NB4 (cell line): ENCODE measurements at regions not wholly inside any gene's neighbourhood (a gene's known extent, or its start where the extent isn't known, plus 50 kb on each side); places are given as distances from the start of the nearest gene placed in this dataset.

ENCODE experiments used
- DNase-seq: peaks from one replicate; pipeline ENCODE4 v3.0.0; 2010; ENCODE audit warnings: low read depth
- H3K4me3 ChIP-seq: one replicate; pipeline ENCODE4 v1.5.1; 2011; ENCODE audit warnings: mild to moderate bottlenecking, low read depth, low read length, moderate library complexity
- MYC ChIP-seq: IDR thresholded peaks from 2 replicates; pipeline ENCODE4 v1.6.1; 2011; ENCODE audit warnings: low read depth, low read length
- POLR2A ChIP-seq: IDR thresholded peaks from 2 replicates; pipeline ENCODE4 v1.6.1; 2011; ENCODE audit warnings: mild to moderate bottlenecking; ENCODE audit not compliant: insufficient read length; ENCODE audit errors: extremely low read depth
- TF ChIP-seq, protein P1 (sequence below): IDR thresholded peaks from 2 replicates; pipeline ENCODE4 v1.6.1; 2011; ENCODE audit warnings: low read depth, low read length
- TF ChIP-seq, protein P2 (sequence below): IDR thresholded peaks from one replicate; pipeline ENCODE4 v1.5.1; 2012; ENCODE audit warnings: low read depth, low read length

DNA sequence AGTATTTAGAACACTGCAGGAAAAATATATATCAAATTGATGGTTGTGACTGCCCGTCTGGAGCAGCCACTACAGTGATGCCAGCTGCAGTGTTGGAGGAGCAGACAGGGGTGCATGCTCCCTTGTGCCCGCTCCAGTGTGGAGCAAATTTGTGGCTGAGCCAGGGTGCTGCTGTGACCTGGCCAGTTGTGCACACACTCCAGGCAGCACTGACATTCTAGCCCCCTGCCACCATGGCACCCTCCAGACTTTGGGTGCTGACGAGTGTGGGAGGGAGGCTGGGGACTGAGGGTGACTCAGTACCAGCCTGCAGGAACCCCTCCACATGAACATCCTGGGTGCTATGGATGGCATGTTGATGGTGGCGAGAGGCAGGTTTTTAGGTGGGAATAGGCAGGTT is 160.0 kb upstream of the PCDH15 start:
- no peak for DNase-seq
- no peak overlapping the region for H3K4me3 ChIP-seq
- TF ChIP-seq MYC: no peak
- TF ChIP-seq, protein P1, sequence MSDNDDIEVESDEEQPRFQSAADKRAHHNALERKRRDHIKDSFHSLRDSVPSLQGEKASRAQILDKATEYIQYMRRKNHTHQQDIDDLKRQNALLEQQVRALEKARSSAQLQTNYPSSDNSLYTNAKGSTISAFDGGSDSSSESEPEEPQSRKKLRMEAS: no peak
- TF ChIP-seq POLR2A: no peak
- TF ChIP-seq, protein P2, sequence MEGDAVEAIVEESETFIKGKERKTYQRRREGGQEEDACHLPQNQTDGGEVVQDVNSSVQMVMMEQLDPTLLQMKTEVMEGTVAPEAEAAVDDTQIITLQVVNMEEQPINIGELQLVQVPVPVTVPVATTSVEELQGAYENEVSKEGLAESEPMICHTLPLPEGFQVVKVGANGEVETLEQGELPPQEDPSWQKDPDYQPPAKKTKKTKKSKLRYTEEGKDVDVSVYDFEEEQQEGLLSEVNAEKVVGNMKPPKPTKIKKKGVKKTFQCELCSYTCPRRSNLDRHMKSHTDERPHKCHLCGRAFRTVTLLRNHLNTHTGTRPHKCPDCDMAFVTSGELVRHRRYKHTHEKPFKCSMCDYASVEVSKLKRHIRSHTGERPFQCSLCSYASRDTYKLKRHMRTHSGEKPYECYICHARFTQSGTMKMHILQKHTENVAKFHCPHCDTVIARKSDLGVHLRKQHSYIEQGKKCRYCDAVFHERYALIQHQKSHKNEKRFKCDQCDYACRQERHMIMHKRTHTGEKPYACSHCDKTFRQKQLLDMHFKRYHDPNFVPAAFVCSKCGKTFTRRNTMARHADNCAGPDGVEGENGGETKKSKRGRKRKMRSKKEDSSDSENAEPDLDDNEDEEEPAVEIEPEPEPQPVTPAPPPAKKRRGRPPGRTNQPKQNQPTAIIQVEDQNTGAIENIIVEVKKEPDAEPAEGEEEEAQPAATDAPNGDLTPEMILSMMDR: no peak

DNA sequence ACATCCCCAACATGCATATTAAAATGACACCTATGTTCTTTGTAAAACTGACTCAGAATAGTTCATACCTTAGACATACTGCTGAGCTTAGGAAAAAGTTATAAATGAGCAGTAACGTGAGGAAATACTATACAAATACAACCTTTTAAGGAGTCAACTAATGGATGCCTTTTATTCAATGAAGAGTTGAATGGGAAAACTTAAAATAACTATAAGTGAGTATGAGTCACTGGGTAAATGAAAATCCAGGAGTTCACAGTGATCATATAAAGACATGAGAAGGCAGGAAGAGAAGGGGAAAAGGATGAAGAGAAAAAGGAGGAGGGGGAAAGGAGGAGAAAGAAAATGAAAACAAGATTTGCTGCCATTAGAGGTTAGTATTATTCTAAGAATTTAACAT is 157.8 kb upstream of the PCDH15 start:
- TF ChIP-seq, protein P1: no peak
- TF ChIP-seq POLR2A (no peak), MYC (no peak)
- TF ChIP-seq, protein P2: no peak
- no peak overlapping the region for H3K4me3 ChIP-seq
- no peak for DNase-seq

DNA sequence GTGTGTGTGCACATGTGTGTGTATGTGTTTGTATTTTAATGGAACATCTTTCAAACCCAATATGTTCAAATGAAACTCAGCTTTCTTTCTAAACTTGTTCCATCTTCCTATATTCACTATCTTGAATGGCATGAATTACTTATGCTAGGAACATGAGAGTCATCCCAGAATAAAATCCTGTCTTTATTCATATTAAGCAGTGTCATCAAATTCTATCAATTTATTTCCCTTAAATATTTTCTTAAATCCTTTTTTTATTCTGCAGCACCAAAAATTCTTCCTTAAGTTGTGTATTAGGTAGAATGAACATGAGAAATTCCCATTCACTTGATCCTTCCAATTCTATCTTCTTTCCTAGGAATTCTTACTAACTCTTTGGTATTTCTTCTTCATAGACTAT is 146.6 kb upstream of the PCDH15 start:
- TF ChIP-seq POLR2A (no peak), MYC (no peak)
- TF ChIP-seq, protein P1: no peak
- TF ChIP-seq, protein P2: no peak
- DNase-seq: no peak
- H3K4me3 ChIP-seq: no peak overlapping the region

DNA sequence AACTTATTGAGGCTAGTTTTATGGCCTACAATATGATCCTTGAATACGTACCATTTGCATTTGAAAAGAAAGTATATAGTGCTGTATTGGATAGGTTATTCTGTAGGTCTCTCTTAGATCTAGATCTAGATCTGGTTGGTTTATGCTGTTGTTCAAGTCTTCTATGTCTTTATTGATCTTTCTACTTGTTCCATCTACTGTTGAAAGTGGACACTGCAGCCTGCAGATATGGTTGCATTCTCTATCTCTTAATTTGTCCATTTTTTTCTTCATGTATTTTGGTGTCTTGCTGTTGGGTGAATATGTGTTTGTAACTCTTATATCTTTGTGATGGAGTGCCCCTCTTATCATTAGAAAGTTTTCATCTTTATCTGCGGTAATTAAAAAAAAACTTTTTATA is 139.4 kb upstream of the PCDH15 start:
- DNase-seq: no peak
- H3K4me3 ChIP-seq: no peak overlapping the region
- TF ChIP-seq, protein P2: no peak
- TF ChIP-seq, protein P1: no peak
- TF ChIP-seq POLR2A (no peak), MYC (no peak)

DNA sequence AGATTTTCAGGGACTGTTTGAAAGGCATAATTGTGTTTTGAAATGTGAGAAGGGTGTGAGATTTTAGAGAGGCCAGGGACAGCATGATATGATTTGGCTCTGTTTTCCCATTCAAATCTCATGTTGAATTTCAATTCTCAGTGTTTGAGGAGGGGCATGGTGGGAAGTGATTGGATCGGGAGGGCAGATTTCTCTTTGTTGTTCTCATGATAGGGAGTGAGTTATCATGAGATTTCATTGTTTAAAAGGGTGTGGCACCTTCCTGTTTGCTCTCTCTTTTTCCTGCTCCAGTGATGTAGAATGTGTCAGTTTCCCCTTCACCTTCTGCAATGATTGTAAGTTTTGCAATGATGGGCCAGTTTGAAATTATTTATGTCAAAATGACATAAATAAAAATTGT is 113.0 kb upstream of the PCDH15 start:
- no peak for DNase-seq
- no peak overlapping the region for H3K4me3 ChIP-seq
- no peak for TF ChIP-seq POLR2A
- TF ChIP-seq MYC: no peak
- TF ChIP-seq, protein P1: no peak
- TF ChIP-seq, protein P2: no peak

DNA sequence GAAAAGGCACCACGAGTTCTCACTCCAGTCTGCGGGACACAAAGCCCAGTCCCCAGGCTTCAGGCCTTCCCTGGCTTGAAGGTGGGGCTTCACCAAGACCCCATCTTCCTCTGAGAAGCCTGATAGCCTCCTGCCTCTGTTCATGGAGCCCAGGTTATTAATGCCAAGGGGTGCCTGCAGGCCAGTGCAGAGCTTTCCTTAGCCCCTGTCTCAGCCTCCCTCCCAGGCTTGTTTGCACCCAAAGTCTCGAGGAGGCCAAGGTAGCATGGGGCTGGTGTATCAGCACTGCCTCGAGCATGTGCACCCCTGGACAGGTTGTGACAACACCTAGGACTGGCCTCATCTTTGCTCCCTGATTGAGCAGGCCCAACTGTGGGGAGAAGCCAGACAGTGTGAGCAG is 108.1 kb upstream of the PCDH15 start:
- TF ChIP-seq POLR2A (no peak), MYC (no peak)
- TF ChIP-seq, protein P2: no peak
- TF ChIP-seq, protein P1: no peak

More for the DNA sequence above, 108.1 kb upstream of the PCDH15 start:
- DNase-seq: no peak
- H3K4me3 ChIP-seq: no peak overlapping the region
